HFF-Myc (cell line): ENCODE measurements at regions not wholly inside any gene's neighbourhood (a gene's known extent, or its start where the extent isn't known, plus 50 kb on each side); places are given as distances from the start of the nearest gene placed in this dataset.
"Not testable (repeated sequence)": the region's sequence is repeated elsewhere in the genome, so short reads cannot be mapped to it uniquely, and the experiment has no call there.

Source experiments
- DNase-seq: peaks from one replicate; pipeline ENCODE4 v3.0.0-alpha.2; 2011; ENCODE audit warnings: low read depth; ENCODE audit errors: extremely low read depth
- H3K4me3 ChIP-seq: replicated peaks from 2 replicates; pipeline ENCODE4 v1.5.1; 2011; ENCODE audit warnings: low read depth, mild to moderate bottlenecking, control low read depth, low read length
- TF ChIP-seq, protein P1 (sequence below): IDR thresholded peaks from 2 replicates; pipeline ENCODE4 v1.5.1; 2012; ENCODE audit warnings: mild to moderate bottlenecking, low read depth, low read length, control low read depth; ENCODE audit errors: missing control alignments

DNA sequence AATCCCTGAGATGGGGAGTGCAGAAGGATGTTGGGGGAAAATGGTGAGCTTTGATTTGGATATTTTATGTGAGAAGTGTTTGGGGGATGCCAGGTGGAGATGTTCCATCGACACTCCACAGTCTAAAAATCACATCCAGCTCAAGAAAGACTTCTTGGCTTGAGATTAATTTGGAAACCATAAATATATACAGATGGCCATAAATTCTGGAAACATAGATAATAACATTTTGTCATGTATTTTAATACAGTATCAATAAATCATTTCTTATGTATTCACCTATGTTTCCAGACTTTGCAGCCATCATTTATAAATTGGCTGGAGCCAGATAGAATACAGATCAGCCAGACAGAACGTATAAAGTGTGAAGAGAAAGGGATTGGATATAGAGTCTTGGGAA, 245.5 kb upstream of the DDHD1 start:
- TF ChIP-seq, protein P1, sequence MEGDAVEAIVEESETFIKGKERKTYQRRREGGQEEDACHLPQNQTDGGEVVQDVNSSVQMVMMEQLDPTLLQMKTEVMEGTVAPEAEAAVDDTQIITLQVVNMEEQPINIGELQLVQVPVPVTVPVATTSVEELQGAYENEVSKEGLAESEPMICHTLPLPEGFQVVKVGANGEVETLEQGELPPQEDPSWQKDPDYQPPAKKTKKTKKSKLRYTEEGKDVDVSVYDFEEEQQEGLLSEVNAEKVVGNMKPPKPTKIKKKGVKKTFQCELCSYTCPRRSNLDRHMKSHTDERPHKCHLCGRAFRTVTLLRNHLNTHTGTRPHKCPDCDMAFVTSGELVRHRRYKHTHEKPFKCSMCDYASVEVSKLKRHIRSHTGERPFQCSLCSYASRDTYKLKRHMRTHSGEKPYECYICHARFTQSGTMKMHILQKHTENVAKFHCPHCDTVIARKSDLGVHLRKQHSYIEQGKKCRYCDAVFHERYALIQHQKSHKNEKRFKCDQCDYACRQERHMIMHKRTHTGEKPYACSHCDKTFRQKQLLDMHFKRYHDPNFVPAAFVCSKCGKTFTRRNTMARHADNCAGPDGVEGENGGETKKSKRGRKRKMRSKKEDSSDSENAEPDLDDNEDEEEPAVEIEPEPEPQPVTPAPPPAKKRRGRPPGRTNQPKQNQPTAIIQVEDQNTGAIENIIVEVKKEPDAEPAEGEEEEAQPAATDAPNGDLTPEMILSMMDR: no peak
- no peak for DNase-seq
- H3K4me3 ChIP-seq: no peak overlapping the region

DNA sequence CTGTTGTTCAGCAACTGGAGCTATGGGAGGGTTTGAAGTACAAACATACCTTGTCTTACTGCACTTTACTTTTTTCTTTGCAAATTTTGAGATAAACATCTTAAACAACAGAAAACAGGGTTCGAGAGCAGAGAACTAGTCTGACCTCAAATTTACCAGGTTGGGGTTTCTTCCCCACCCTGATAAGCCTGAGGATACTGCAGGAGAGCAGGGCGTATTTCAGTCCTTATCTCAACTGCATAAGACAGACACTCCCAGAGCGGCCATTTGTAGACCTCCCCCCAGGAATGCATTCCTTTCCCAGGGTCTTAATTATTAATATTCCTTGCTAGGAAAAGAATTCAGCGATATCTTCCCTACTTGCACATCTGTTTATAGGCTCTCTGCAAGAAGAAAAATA, 242.1 kb upstream of the DDHD1 start:
- not testable (repeated sequence) for H3K4me3 ChIP-seq, DNase-seq

DNA sequence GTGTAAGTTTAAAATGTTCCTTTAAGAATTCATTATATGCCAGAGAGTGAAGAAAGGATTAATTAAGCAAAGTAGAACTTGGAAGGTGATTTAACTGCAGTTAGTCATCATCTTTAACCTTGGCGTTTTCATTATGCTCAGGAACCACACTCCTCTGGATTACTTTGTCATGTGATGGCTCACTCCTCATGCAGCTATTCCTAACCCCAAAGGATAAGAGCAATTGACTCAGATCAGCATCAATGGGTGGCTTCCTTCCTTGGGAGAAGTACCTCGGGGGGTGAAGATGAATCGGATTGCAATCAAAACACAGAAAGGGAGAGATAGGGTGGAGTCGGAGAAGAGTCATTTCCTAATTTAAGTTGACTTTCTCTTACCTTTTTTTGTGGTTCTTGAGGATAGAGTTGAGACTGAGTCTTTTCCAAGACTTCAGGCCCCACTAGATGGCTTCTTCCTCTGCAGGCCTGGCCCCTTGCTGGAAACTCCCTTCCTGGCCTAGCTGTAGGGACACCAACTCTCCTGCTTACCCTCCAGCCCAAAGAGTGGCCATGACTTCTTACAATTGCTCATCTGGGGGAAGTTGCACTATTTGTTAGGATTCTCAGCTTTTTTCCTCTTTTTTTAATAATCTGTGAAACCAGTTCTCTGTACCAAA, 238.6 kb upstream of the DDHD1 start:
- no peak overlapping the region for H3K4me3 ChIP-seq

DNA sequence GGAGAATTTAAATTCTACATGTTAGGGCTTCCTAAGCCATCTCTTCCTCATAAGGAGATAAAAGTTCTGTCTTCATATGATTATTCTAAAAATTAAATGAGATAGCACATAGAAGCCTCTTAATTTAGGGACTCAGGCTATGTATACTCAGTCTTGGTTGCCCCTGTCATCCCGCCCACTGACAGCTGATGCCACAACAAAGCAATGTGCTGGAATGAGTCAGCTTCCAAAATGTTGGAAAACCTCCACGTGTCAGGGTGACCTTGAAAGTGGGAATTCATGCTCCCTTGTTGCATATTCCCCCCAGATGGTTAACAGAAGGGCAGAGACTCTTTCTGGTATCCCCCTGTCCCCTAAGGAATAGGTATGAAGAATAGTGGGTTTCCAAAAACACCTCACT, 238.0 kb upstream of the DDHD1 start:
- TF ChIP-seq, protein P1: no peak
- DNase-seq: peak; percentile 84
- H3K4me3 ChIP-seq: no peak overlapping the region

More for the DNA sequence above, 238.6 kb upstream of the DDHD1 start:
- no peak for DNase-seq
- TF ChIP-seq, protein P1: no peak

DNA sequence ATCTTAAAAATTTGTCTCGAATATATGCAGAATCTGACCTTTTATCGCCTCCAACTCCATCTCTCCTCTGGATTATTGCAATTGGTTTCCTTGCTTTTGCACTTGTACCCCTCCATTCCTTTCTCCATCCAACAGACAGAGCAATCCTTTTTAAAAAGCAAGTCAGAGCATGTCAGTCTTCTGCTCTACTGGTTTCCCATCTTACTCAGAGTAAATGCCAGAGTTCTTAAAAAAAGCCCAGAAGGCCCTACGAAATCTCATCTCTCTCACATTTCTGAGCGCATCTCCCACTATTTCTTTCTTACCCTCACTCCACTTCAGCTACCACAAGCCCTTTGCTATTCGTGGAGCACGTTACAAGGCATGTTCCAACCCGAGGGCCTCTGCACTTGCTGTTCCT, 236.9 kb upstream of the DDHD1 start:
- DNase-seq: no peak
- TF ChIP-seq, protein P1: no peak
- no peak overlapping the region for H3K4me3 ChIP-seq

DNA sequence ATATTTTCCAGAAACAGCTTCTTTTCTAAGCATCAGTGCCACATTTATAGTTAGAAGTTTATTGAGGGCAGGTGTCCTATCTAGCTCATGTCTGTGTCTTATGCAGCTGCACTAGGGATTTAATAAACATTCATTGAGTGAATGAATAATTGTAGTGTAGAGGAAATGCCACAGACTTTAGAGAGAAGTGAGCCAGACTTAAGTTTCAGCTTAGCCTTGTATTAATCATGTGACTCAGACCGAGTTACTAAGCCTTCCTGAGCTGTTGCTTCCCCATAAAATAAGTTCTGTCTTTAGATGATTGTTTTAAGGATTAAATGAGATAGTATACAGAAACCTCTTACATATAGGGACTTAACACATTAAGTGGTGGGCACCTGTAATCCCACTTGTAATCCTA, 236.1 kb upstream of the DDHD1 start:
- H3K4me3 ChIP-seq: no peak overlapping the region
- TF ChIP-seq, protein P1: no peak
- no peak for DNase-seq

DNA sequence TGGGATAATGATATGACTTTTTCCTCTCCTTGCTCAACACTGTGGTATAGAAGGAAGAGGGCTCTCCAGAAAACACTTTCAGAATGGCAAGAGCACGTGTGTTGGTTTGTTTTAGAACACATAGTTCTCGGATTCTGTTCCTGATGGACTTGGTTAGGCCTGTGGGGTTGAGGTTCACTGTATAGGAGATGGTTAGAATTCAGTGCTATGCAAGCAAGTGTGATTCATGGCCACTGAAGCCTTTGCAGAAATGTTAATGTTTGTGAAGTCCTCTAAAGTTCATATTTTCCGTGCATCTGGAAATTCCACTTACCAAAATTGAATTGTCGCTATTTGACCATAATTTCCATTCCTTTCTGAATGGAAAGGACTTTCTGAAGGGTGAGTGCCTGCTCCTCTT, 233.2 kb upstream of the DDHD1 start:
- TF ChIP-seq, protein P1: no peak
- DNase-seq: no peak
- no peak overlapping the region for H3K4me3 ChIP-seq
